SKM-1 treated with dmso at 0.1 percent for 144 hours (cell line): ENCODE measurements at regions not wholly inside any gene's neighbourhood (a gene's known extent, or its start where the extent isn't known, plus 50 kb on each side); places are given as distances from the start of the nearest gene placed in this dataset.
"Not testable (repeated sequence)": the region's sequence is repeated elsewhere in the genome, so short reads cannot be mapped to it uniquely, and the experiment has no call there.

Experiments used
- DNase-seq: peaks from one replicate; lab custom pipeline; 2025; ENCODE audit not compliant: unreplicated experiment; lab: John Stamatoyannopoulos, UW

- DNase-seq: no peak
Measured at GRCh38 chr1:80170811-80171485, 1164.4 kb upstream of the ADGRL4 start.

GRCh38 chr1:80164150-80164549 lies 1157.6 kb upstream of the ADGRL4 start:
- DNase-seq: no peak

- DNase-seq: no peak
Measured at GRCh38 chr1:80163686-80164085, 1157.2 kb upstream of the ADGRL4 start.

- no peak for DNase-seq
Measured at GRCh38 chr1:80158771-80159170, 1152.2 kb upstream of the ADGRL4 start.

DNA sequence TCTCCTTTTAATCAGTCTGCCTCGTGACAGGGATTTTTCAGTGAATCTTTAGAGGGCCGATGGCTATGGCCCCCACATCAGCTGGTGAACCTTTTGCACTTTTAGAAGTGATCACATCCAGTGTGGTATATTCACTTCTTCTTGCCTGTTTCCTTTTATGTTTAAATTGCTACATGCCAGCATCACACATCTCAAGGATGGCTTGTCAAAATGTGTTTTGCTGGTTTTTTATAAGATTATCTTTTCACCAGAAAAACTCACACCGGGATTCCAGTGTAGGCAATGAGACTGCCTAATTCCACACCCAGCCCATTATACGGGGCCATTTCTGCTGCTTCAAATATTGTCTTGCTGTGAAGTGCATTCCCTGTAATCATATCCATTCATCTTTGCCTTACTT lies 1151.7 kb upstream of the ADGRL4 start:
- DNase-seq: no peak

DNA sequence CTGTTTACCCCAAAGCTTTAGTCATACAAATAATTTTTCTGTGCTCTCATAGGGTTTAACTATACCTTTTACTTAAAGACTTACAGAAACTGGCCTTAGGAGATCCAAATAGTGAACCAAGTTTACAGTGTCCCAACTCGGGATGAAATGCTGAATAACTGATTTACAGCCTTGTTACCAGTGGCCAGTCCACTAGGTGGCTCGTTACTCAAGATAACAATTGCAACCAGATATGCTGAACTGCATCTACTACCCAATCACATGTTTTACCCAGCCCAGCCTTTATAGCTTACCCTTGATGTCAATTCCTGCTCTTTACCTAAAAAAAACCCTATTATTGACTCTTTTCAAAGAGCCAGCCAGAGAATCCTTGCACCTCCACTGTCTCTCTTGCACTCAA lies 1148.8 kb upstream of the ADGRL4 start:
- no peak for DNase-seq

DNA sequence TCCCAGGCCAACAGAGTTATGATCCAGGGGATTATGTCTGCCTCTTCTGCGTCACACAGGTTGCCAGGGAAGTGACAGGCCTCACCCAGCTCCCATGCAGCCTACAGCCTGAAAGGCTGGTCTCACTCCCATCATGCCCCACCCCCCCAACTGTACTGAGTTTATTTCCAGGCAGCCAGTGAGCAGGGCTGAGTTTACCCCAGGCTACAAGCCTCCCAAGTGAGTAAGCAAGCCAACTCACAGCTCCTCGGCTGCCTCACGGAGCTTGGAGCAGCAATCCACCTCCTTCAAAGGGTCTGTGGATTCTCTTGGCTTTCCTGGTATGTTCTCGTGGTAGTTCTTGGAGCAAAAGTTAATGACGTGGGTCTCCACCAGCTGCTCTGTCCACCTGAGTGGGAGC lies 1147.6 kb upstream of the ADGRL4 start:
- no peak for DNase-seq

- no peak for DNase-seq
Measured at GRCh38 chr1:80153762-80154161, 1147.2 kb upstream of the ADGRL4 start.

GRCh38 chr1:80143361-80143760 lies 1136.8 kb upstream of the ADGRL4 start:
- DNase-seq: no peak

GRCh38 chr1:80137946-80138602 lies 1131.5 kb upstream of the ADGRL4 start:
- not testable (repeated sequence) for DNase-seq

GRCh38 chr1:80113168-80114038 lies 1106.9 kb upstream of the ADGRL4 start:
- DNase-seq: no peak

- DNase-seq: no peak
Measured at GRCh38 chr1:80101159-80101558, 1094.6 kb upstream of the ADGRL4 start.

GRCh38 chr1:80099713-80100112 lies 1093.2 kb upstream of the ADGRL4 start:
- no peak for DNase-seq

DNA sequence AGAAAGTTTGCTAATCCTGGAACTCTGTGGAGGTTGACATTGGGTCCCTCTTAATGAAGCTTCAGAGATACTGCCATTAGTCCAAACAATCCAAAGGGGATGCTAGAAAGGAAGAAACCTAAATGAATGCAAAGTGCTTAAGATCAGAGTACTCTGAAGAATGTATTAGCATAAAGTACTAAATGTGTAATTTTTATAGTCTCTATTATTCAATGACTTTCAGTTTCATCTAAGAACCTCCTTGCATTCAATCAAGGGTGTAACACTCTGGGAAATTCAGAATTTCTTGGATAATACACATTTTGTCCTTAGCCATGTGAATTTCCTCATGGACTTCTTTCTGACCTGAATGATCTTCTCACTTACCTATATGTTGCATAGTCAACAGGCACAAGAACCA lies 1078.5 kb upstream of the ADGRL4 start:
- no peak for DNase-seq

GRCh38 chr1:80083892-80084291 lies 1077.4 kb upstream of the ADGRL4 start:
- no peak for DNase-seq

GRCh38 chr1:80076469-80076868 lies 1069.9 kb upstream of the ADGRL4 start:
- DNase-seq: no peak

DNA sequence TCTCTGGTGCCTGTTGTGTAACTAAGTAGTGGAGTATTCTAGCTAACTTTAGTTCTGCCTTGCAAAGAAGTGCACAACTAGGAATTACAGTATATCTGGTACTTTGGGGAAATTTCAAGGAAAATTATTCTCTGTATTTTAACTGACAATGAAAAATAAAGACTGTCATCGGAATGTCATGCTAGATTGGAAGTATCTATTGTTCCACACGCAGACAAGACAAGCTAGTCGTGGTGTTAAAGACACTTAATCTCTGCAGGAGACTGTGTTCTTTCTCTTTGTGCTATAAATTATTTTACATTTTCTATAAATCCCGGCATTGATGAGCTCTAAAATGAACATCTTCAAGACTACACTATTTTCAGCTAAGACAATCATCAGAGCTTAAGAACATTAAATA lies 1068.8 kb upstream of the ADGRL4 start:
- no peak for DNase-seq

DNA sequence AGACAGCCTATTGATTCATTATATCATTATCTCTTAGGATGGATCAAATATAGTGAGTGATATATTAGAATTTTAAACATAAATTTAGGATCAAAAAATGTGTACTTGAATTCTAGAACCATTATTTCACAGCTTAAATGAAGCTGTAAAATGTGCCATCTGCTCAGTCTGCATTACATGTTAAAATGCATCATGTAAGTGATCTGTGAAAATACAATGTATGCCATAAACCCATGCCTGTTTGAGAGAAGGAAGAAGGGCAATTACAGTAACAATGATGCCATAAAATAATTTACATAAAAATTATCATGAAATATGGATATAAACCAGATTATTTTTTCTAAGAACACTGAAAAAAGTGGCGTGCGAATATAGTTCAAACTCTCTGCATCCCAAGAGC lies 1066.0 kb upstream of the ADGRL4 start:
- DNase-seq: no peak

- no peak for DNase-seq
Measured at GRCh38 chr1:80066060-80066459, 1059.5 kb upstream of the ADGRL4 start.

GRCh38 chr1:80064524-80064923 lies 1058.0 kb upstream of the ADGRL4 start:
- DNase-seq: no peak

- DNase-seq: peak; percentile 71
Measured at GRCh38 chr1:80059940-80060339, 1053.4 kb upstream of the ADGRL4 start.

DNA sequence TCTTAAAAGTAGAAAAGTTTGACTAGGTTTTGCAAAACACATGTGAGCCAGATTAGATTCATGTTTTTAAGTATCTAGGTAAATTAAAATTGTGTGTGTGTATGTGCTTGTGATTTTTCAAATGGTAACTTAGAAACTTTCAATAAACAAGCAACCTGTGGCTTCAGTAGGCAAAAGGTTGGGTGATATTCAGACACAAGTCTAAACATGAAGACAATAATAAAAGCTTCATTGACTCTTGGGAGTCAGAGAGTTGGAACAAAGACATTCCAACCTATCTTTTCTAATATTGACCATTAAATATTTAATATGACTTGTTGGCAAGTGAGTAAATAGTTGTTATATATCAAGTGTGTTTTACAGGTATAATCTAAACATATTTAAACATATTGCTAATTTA lies 1049.6 kb upstream of the ADGRL4 start:
- no peak for DNase-seq
